ENCODE measurements at regions not wholly inside any gene's neighbourhood (a gene's known extent, or its start where the extent isn't known, plus 50 kb on each side); places are given as distances from the start of the nearest gene placed in this dataset.

DNA sequence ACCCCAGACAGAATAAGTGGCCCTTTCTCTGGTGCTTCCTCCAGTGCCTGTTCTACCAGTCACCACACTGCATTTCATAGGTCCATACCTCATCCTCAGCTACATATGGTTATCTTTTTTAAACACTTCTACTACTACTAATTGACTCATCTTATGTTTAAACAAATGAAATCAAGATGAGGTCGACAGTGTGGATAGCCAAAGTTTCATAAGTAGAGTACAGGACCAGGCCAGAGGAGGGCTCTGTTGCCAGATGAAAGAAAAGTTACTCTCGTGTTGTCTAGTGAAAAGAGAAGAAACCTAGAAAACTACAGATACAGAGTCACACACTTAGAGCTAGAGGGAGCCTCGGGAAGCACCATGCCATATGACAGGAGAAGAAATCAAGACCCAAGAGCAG lies 296.1 kb downstream of the VPS13C start:
- Histone ChIP-seq H3K9me3 (no peaks in the 10 kb centered on the region), H3K27ac (no peak overlapping the region), H3K27me3 (replicated peaks; ENCODE audit: insufficient read depth) (no peaks in the 10 kb centered on the region), H3K36me3 (no peaks in the 10 kb centered on the region), H3K4me1 (replicated peaks) (no peaks in the 10 kb centered on the region), H3K4me3 (no peak overlapping the region)
- intact Hi-C loops (cut with DNase I): no loop called here
- TF ChIP-seq POLR2AphosphoS5 (IDR thresholded peaks at IDR 0.05): no peak
- TF ChIP-seq, protein P1, sequence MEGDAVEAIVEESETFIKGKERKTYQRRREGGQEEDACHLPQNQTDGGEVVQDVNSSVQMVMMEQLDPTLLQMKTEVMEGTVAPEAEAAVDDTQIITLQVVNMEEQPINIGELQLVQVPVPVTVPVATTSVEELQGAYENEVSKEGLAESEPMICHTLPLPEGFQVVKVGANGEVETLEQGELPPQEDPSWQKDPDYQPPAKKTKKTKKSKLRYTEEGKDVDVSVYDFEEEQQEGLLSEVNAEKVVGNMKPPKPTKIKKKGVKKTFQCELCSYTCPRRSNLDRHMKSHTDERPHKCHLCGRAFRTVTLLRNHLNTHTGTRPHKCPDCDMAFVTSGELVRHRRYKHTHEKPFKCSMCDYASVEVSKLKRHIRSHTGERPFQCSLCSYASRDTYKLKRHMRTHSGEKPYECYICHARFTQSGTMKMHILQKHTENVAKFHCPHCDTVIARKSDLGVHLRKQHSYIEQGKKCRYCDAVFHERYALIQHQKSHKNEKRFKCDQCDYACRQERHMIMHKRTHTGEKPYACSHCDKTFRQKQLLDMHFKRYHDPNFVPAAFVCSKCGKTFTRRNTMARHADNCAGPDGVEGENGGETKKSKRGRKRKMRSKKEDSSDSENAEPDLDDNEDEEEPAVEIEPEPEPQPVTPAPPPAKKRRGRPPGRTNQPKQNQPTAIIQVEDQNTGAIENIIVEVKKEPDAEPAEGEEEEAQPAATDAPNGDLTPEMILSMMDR (IDR thresholded peaks at IDR 0.05): no peak
- TF ChIP-seq POLR2A (IDR thresholded peaks at IDR 0.05): no peak
- WGBS: 74% methylated on average over 3 of the region's 3 CpGs
- no peak for DNase-seq (ENCODE audit: low spot score)

- intact Hi-C loops (cut with DNase I): no loop called here
- DNase-seq (ENCODE audit: low spot score): no peak
- TF ChIP-seq POLR2AphosphoS5 (IDR thresholded peaks at IDR 0.05) (no peak), POLR2A (IDR thresholded peaks at IDR 0.05) (no peak)
- TF ChIP-seq, protein P1 (IDR thresholded peaks at IDR 0.05): no peak
Measured at GRCh38 chr15:61762676-61763075, 297.6 kb downstream of the VPS13C start.

DNA sequence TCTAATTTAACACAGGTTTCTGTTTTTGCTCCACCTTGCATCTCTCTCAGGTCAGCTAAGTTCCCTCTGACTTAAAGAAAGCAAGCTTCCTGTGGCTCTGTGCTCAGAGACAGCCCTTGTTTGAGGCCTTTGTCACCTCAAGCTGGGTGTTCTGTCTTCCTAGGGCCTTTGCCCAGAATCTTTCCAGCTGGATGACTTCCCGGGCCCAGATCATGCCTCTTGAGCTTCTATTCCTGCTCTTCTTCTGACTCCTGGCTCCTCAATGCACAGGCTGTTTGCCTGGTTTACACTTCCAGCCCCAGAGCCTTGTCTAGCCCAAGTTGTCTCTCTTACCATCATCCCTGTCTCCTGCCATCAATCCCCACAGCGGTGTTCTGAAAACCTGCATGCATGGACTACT lies 300.6 kb downstream of the VPS13C start:
- 75% methylated on average over 2 of the region's 2 CpGs for WGBS
- Histone ChIP-seq H3K36me3 (no peaks in the 10 kb centered on the region), H3K9me3 (no peaks in the 10 kb centered on the region), H3K4me1 (replicated peaks) (no peaks in the 10 kb centered on the region), H3K27ac (no peak overlapping the region), H3K27me3 (replicated peaks; ENCODE audit: insufficient read depth) (no peaks in the 10 kb centered on the region), H3K4me3 (no peak overlapping the region)
- intact Hi-C loops (cut with DNase I): no loop called here
- TF ChIP-seq, protein P1 (IDR thresholded peaks at IDR 0.05): no peak
- no peak for TF ChIP-seq POLR2AphosphoS5 (IDR thresholded peaks at IDR 0.05)
- no peak for TF ChIP-seq POLR2A (IDR thresholded peaks at IDR 0.05)
- no peak for DNase-seq (ENCODE audit: low spot score)

More at GRCh38 chr15:61762676-61763075, 297.6 kb downstream of the VPS13C start:
- Histone ChIP-seq H3K27ac (no peak overlapping the region), H3K36me3 (no peaks in the 10 kb centered on the region), H3K9me3 (no peaks in the 10 kb centered on the region), H3K27me3 (replicated peaks; ENCODE audit: insufficient read depth) (no peaks in the 10 kb centered on the region), H3K4me3 (no peak overlapping the region), H3K4me1 (replicated peaks) (no peaks in the 10 kb centered on the region)
- 79% methylated on average over 3 of the region's 3 CpGs for WGBS

GRCh38 chr15:61756071-61756820 lies 304.0 kb downstream of the VPS13C start:
- Histone ChIP-seq H3K4me3 (no peak overlapping the region), H3K9me3 (no peaks in the 10 kb centered on the region), H3K4me1 (replicated peaks) (peaks cover under 1% of the 10 kb centered on the region), H3K36me3 (no peaks in the 10 kb centered on the region), H3K27me3 (replicated peaks; ENCODE audit: insufficient read depth) (no peaks in the 10 kb centered on the region), H3K27ac (no peak overlapping the region)
- no peak for DNase-seq (ENCODE audit: low spot score)
- WGBS: 76% methylated on average over 4 of the region's 4 CpGs
- intact Hi-C loops (cut with DNase I): no loop called here
- TF ChIP-seq POLR2AphosphoS5 (IDR thresholded peaks at IDR 0.05): no peak
- no peak for TF ChIP-seq POLR2A (IDR thresholded peaks at IDR 0.05)
- TF ChIP-seq, protein P1 (IDR thresholded peaks at IDR 0.05): no peak

GRCh38 chr15:61755467-61755866 lies 304.8 kb downstream of the VPS13C start:
- H3K36me3 ChIP-seq: no peaks in the 10 kb centered on the region
- intact Hi-C loops (cut with DNase I): no loop called here
- no peak overlapping the region for H3K4me3 ChIP-seq
- no peaks in the 10 kb centered on the region for H3K9me3 ChIP-seq
- no peak for DNase-seq (ENCODE audit: low spot score)
- no peak overlapping the region for H3K27ac ChIP-seq
- H3K27me3 ChIP-seq (replicated peaks; ENCODE audit: insufficient read depth): no peaks in the 10 kb centered on the region
- TF ChIP-seq, protein P1 (IDR thresholded peaks at IDR 0.05): no peak
- no peak for TF ChIP-seq POLR2A (IDR thresholded peaks at IDR 0.05)
- no peak for TF ChIP-seq POLR2AphosphoS5 (IDR thresholded peaks at IDR 0.05)
- peaks cover 6% of the 10 kb centered on the region for H3K4me1 ChIP-seq (replicated peaks)
- WGBS: 54% methylated on average over 2 of the region's 2 CpGs
